ENCODE measurements at regions not wholly inside any gene's neighbourhood (a gene's known extent, or its start where the extent isn't known, plus 50 kb on each side); places are given as distances from the start of the nearest gene placed in this dataset.
"Not testable (repeated sequence)": the region's sequence is repeated elsewhere in the genome, so short reads cannot be mapped to it uniquely, and the experiment has no call there.

- no peak overlapping the region for H3K4me3 ChIP-seq (ENCODE audit: low read depth, low read length)
- no peak for DNase-seq (ENCODE audit: low read depth)
Measured at GRCh38 chr2:17228461-17228860, 289.8 kb downstream of the RAD51AP2 start.

GRCh38 chr2:17227856-17228255 is 290.4 kb downstream of the RAD51AP2 start:
- DNase-seq (ENCODE audit: low read depth), result no peak
- no peak overlapping the region for H3K4me3 ChIP-seq (ENCODE audit: low read depth, low read length)

GRCh38 chr2:17226941-17227490 is 291.2 kb downstream of the RAD51AP2 start:
- H3K4me3 ChIP-seq (ENCODE audit: low read depth, low read length), result no peak overlapping the region
- peak; percentile 51 for DNase-seq (ENCODE audit: low read depth)

- H3K4me3 ChIP-seq (ENCODE audit: low read depth, low read length), result no peak overlapping the region
- peak; percentile 31 for DNase-seq (ENCODE audit: low read depth)
Measured at GRCh38 chr2:17223211-17223610, 295.0 kb downstream of the RAD51AP2 start.

- no peak for DNase-seq (ENCODE audit: low read depth)
- no peak overlapping the region for H3K4me3 ChIP-seq (ENCODE audit: low read depth, low read length)
Measured at GRCh38 chr2:17208511-17208910, 309.7 kb downstream of the RAD51AP2 start.

GRCh38 chr2:17206771-17207170 is 311.5 kb downstream of the RAD51AP2 start:
- no peak for DNase-seq (ENCODE audit: low read depth)
- no peak overlapping the region for H3K4me3 ChIP-seq (ENCODE audit: low read depth, low read length)

GRCh38 chr2:17204214-17204613 is 314.0 kb downstream of the RAD51AP2 start:
- DNase-seq (ENCODE audit: low read depth), result not testable (repeated sequence)

GRCh38 chr2:17202628-17203027 is 315.6 kb downstream of the RAD51AP2 start:
- not testable (repeated sequence) for DNase-seq (ENCODE audit: low read depth); H3K4me3 ChIP-seq (ENCODE audit: low read depth, low read length)

More at GRCh38 chr2:17204214-17204613, 314.0 kb downstream of the RAD51AP2 start:
- H3K4me3 ChIP-seq (ENCODE audit: low read depth, low read length), result not testable (repeated sequence)

- no peak overlapping the region for H3K4me3 ChIP-seq (ENCODE audit: low read depth, low read length)
- no peak for DNase-seq (ENCODE audit: low read depth)
Measured at GRCh38 chr2:17199741-17200140, 318.5 kb downstream of the RAD51AP2 start.

GRCh38 chr2:17196380-17196779 is 321.9 kb downstream of the RAD51AP2 start:
- DNase-seq (ENCODE audit: low read depth), result no peak

GRCh38 chr2:17195016-17195415 is 323.2 kb downstream of the RAD51AP2 start:
- H3K4me3 ChIP-seq (ENCODE audit: low read depth, low read length), result no peak overlapping the region
- no peak for DNase-seq (ENCODE audit: low read depth)

More at GRCh38 chr2:17196380-17196779, 321.9 kb downstream of the RAD51AP2 start:
- H3K4me3 ChIP-seq (ENCODE audit: low read depth, low read length), result no peak overlapping the region

- no peak for DNase-seq (ENCODE audit: low read depth)
- H3K4me3 ChIP-seq (ENCODE audit: low read depth, low read length), result no peak overlapping the region
Measured at GRCh38 chr2:17194083-17194482, 324.2 kb downstream of the RAD51AP2 start.

- not testable (repeated sequence) for DNase-seq (ENCODE audit: low read depth); H3K4me3 ChIP-seq (ENCODE audit: low read depth, low read length)
Measured at GRCh38 chr2:17193433-17193890, 324.8 kb downstream of the RAD51AP2 start.

- no peak for DNase-seq (ENCODE audit: low read depth)
- no peak overlapping the region for H3K4me3 ChIP-seq (ENCODE audit: low read depth, low read length)
Measured at GRCh38 chr2:17191223-17191622, 327.0 kb downstream of the RAD51AP2 start.

- DNase-seq (ENCODE audit: low read depth), result no peak
- no peak overlapping the region for H3K4me3 ChIP-seq (ENCODE audit: low read depth, low read length)
Measured at GRCh38 chr2:17190527-17190926, 327.7 kb downstream of the RAD51AP2 start.

GRCh38 chr2:17188721-17189120 is 329.5 kb downstream of the RAD51AP2 start:
- no peak for DNase-seq (ENCODE audit: low read depth)

GRCh38 chr2:17184512-17184911 is 333.7 kb downstream of the RAD51AP2 start:
- DNase-seq (ENCODE audit: low read depth), result no peak

More at GRCh38 chr2:17188721-17189120, 329.5 kb downstream of the RAD51AP2 start:
- no peak overlapping the region for H3K4me3 ChIP-seq (ENCODE audit: low read depth, low read length)

GRCh38 chr2:17182399-17182798 is 335.8 kb downstream of the RAD51AP2 start:
- H3K4me3 ChIP-seq (ENCODE audit: low read depth, low read length), result no peak overlapping the region
- no peak for DNase-seq (ENCODE audit: low read depth)

More at GRCh38 chr2:17184512-17184911, 333.7 kb downstream of the RAD51AP2 start:
- no peak overlapping the region for H3K4me3 ChIP-seq (ENCODE audit: low read depth, low read length)

- no peak overlapping the region for H3K4me3 ChIP-seq (ENCODE audit: low read depth, low read length)
- DNase-seq (ENCODE audit: low read depth), result no peak
Measured at GRCh38 chr2:17181051-17181752, 337.0 kb downstream of the RAD51AP2 start.

GRCh38 chr2:17179145-17179808 is 339.0 kb downstream of the RAD51AP2 start:
- no peak overlapping the region for H3K4me3 ChIP-seq (ENCODE audit: low read depth, low read length)
- no peak for DNase-seq (ENCODE audit: low read depth)

Data from skeletal muscle cell (primary cell).